ENCODE measurements at regions not wholly inside any gene's neighbourhood (a gene's known extent, or its start where the extent isn't known, plus 50 kb on each side); places are given as distances from the start of the nearest gene placed in this dataset.

DNA sequence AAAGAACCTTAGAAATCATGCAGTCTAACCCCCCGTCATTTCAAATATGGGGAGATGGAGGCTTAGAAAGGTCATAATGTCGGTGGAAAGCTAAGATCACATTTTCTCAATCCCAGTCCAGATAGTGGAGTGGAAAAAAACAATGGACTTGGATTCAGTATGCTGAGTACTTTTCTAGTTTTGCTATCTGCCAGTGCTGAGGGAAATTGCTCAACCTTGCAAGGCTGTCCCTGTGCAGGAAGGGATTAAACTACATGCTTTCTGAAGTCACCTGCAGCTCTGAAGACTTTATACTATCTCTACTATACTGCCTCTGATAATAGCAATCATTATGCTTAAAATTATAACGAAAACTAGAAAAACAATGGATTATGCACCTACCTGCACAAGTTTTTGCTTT is 272.8 kb downstream of the LRIG3 start:
- Histone ChIP-seq H3K27ac (no peak overlapping the region), H3K9me3 (no peaks in the 10 kb centered on the region), H3K4me3 (no peak overlapping the region), H3K27me3 (no peaks in the 10 kb centered on the region), H3K36me3 (no peaks in the 10 kb centered on the region), H3K4me1 (no peaks in the 10 kb centered on the region)
- ATAC-seq, result no peak
- TF ChIP-seq EP300 (IDR thresholded peaks at IDR 0.05) (no peak), POLR2AphosphoS5 (IDR thresholded peaks at IDR 0.05) (no peak), POLR2A (IDR thresholded peaks at IDR 0.05) (no peak)
- TF ChIP-seq, protein P1, sequence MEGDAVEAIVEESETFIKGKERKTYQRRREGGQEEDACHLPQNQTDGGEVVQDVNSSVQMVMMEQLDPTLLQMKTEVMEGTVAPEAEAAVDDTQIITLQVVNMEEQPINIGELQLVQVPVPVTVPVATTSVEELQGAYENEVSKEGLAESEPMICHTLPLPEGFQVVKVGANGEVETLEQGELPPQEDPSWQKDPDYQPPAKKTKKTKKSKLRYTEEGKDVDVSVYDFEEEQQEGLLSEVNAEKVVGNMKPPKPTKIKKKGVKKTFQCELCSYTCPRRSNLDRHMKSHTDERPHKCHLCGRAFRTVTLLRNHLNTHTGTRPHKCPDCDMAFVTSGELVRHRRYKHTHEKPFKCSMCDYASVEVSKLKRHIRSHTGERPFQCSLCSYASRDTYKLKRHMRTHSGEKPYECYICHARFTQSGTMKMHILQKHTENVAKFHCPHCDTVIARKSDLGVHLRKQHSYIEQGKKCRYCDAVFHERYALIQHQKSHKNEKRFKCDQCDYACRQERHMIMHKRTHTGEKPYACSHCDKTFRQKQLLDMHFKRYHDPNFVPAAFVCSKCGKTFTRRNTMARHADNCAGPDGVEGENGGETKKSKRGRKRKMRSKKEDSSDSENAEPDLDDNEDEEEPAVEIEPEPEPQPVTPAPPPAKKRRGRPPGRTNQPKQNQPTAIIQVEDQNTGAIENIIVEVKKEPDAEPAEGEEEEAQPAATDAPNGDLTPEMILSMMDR (IDR thresholded peaks at IDR 0.05), result no peak
- 63 to 96% methylated on average over 3 of the region's 3 CpGs for WGBS, 2 donors (ENCODE audit: low coverage in 1 of 2)

DNA sequence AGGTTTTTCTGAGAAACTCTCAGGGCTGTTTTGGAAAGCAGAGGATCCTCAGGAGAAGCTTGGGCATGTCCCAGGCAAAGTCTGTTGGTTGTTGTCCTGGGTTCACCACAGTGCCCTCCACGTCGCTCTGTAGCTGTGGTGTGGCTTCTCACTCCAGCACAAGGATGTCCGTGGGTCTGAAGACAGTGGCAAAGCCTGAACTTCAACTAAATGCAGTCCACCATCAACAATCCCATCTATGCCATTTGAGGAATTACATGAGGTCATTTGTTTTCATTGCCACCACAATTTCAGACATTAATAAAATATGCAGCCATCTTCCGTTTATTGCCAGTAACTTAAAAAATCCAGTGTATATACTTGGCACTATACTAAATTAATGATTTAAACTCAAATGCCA is 272.1 kb downstream of the LRIG3 start:
- TF ChIP-seq POLR2AphosphoS5 (IDR thresholded peaks at IDR 0.05) (no peak), POLR2A (IDR thresholded peaks at IDR 0.05) (no peak), EP300 (IDR thresholded peaks at IDR 0.05) (no peak)
- TF ChIP-seq, protein P1 (IDR thresholded peaks at IDR 0.05), result no peak
- WGBS, 2 donors (ENCODE audit: low coverage in 1 of 2), result 69 to 76% methylated on average over 2 to 4 of the region's 4 CpGs

DNA sequence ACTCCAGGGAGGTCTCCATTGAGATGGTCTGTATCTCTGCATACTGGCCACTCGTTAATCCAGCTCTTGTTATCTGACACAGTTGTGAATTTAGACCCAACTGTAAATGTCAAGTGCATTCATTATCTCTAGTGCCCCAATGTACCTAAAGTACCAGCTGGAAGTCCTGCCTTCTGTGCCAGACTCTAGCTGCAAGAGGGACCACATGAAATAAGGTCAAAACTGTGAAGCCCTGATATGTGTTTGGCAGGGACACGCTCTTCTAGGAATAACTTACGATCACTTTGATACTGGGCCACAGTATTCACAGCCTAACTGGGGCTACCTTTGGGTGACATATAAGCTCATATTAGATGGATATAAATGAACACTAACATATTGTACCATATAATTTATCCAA is 268.5 kb downstream of the LRIG3 start:
- TF ChIP-seq POLR2AphosphoS5 (IDR thresholded peaks at IDR 0.05), result no peak
- no peak for TF ChIP-seq POLR2A (IDR thresholded peaks at IDR 0.05)
- no peak for TF ChIP-seq EP300 (IDR thresholded peaks at IDR 0.05)
- TF ChIP-seq, protein P1 (IDR thresholded peaks at IDR 0.05), result no peak
- no peaks in the 10 kb centered on the region for H3K9me3 ChIP-seq
- H3K4me1 ChIP-seq, result no peaks in the 10 kb centered on the region
- WGBS, 2 donors (ENCODE audit: low coverage in 1 of 2), result 80 to 100% methylated on average over 1 to 3 of the region's 3 CpGs
- no peak for ATAC-seq
- no peak overlapping the region for H3K27ac ChIP-seq
- H3K27me3 ChIP-seq, result no peaks in the 10 kb centered on the region
- no peak overlapping the region for H3K4me3 ChIP-seq
- no peaks in the 10 kb centered on the region for H3K36me3 ChIP-seq

More for the DNA sequence above, 272.1 kb downstream of the LRIG3 start:
- Histone ChIP-seq H3K27ac (no peak overlapping the region), H3K36me3 (no peaks in the 10 kb centered on the region), H3K4me1 (no peaks in the 10 kb centered on the region), H3K9me3 (no peaks in the 10 kb centered on the region), H3K27me3 (no peaks in the 10 kb centered on the region), H3K4me3 (no peak overlapping the region)
- no peak for ATAC-seq

DNA sequence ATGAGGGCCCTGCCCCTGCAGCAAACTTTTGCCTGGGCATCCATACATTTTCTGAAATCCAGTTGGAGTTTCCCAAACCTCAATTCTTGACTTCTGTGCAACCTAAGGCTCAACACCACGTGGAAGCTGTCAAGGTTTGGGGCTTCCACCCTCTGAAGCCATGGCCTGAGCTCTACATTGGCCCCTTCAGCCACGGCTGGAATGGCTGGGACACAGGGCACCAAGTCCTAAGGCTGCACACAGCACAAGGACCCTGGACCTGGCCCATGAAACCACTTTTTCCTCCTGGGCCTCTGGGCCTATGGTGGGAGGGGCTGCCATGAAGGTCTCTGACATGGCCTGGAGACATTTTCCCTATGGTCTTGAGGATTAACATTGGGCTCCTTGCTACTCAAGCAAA is 266.3 kb downstream of the LRIG3 start:
- 63% methylated on average over 2 of the region's 2 CpGs; no CpG with 5 or more reads in 1 of the 2 donors for WGBS, 2 donors (ENCODE audit: low coverage in 1 of 2)

DNA sequence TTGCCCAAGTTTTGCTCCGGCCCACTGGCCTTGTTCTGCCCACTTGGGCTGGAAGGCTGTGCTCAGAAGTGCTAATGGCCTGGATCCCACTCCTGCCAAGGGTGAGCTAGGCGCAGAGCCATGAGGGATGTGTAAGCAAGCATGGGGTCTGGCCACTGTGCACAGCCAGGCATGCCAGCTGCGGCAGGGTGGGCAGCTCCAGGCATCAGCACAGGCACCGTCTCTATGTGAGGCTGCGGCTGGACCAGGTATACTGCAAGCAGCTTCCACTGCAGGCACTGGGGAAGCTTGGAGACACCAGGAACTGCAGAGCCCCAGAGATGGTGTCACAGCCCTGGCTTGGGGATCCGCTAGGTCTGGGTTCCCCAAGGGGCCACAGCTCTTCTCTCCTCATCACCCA is 264.9 kb downstream of the LRIG3 start:
- H3K27me3 ChIP-seq, result no peaks in the 10 kb centered on the region
- no CpG with 5 or more reads among the region's 6 CpGs for whole genome bisulfite sequencing, 2 donors (ENCODE audit: low coverage in 1 of 2)
- no peak for ATAC-seq
- no peaks in the 10 kb centered on the region for H3K36me3 ChIP-seq
- H3K27ac ChIP-seq, result no peak overlapping the region
- no peaks in the 10 kb centered on the region for H3K9me3 ChIP-seq
- no peak for TF ChIP-seq EP300 (IDR thresholded peaks at IDR 0.05)
- no peak for TF ChIP-seq POLR2A (IDR thresholded peaks at IDR 0.05)
- TF ChIP-seq, protein P1 (IDR thresholded peaks at IDR 0.05), result no peak
- no peak for TF ChIP-seq POLR2AphosphoS5 (IDR thresholded peaks at IDR 0.05)
- H3K4me1 ChIP-seq, result no peaks in the 10 kb centered on the region
- H3K4me3 ChIP-seq, result no peak overlapping the region

More for the DNA sequence above, 266.3 kb downstream of the LRIG3 start:
- Histone ChIP-seq H3K4me3 (no peak overlapping the region), H3K27ac (no peak overlapping the region), H3K4me1 (no peaks in the 10 kb centered on the region), H3K27me3 (no peaks in the 10 kb centered on the region), H3K36me3 (no peaks in the 10 kb centered on the region), H3K9me3 (no peaks in the 10 kb centered on the region)
- no peak for ATAC-seq
- TF ChIP-seq POLR2A (IDR thresholded peaks at IDR 0.05) (no peak), EP300 (IDR thresholded peaks at IDR 0.05) (no peak), POLR2AphosphoS5 (IDR thresholded peaks at IDR 0.05) (no peak)
- TF ChIP-seq, protein P1 (IDR thresholded peaks at IDR 0.05), result no peak

Measured in gastroesophageal sphincter (tissue), 4 donors.